ENCODE measurements at regions not wholly inside any gene's neighbourhood (a gene's known extent, or its start where the extent isn't known, plus 50 kb on each side); places are given as distances from the start of the nearest gene placed in this dataset.
"Not testable (repeated sequence)": the region's sequence is repeated elsewhere in the genome, so short reads cannot be mapped to it uniquely, and the experiment has no call there.

DNA sequence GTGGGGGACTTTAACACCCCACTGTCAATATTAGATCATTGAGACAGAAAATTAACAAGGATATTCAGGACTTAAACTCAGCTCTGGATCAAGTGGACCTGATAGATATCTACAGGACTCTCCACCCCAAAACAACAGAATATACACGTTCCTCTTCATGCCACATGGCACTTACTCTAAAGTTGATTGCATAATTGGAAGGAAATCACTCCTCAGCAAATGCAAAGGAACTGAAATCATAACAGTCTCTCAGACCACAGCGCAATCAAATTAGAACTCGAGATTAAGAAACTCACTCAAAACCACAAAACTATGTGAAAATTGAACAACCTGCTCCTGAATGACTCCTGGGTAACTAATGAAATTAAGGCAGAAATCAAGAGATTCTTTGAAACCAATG is 61.2 kb upstream of the VCAN start:
- TF ChIP-seq, protein P1, sequence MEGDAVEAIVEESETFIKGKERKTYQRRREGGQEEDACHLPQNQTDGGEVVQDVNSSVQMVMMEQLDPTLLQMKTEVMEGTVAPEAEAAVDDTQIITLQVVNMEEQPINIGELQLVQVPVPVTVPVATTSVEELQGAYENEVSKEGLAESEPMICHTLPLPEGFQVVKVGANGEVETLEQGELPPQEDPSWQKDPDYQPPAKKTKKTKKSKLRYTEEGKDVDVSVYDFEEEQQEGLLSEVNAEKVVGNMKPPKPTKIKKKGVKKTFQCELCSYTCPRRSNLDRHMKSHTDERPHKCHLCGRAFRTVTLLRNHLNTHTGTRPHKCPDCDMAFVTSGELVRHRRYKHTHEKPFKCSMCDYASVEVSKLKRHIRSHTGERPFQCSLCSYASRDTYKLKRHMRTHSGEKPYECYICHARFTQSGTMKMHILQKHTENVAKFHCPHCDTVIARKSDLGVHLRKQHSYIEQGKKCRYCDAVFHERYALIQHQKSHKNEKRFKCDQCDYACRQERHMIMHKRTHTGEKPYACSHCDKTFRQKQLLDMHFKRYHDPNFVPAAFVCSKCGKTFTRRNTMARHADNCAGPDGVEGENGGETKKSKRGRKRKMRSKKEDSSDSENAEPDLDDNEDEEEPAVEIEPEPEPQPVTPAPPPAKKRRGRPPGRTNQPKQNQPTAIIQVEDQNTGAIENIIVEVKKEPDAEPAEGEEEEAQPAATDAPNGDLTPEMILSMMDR (conservative IDR thresholded peaks at IDR 0.05; ENCODE audit: low read depth, low read length) = not testable (repeated sequence)
- TF ChIP-seq EZH2phosphoT487 (IDR thresholded peaks at IDR 0.05; ENCODE audit: borderline replicate concordance, low read length); EZH2 (IDR thresholded peaks at IDR 0.05; ENCODE audit: low read length, unreplicated experiment): not testable (repeated sequence)
